WI38 (cell line): ENCODE measurements at regions not wholly inside any gene's neighbourhood (a gene's known extent, or its start where the extent isn't known, plus 50 kb on each side); places are given as distances from the start of the nearest gene placed in this dataset.
"Not testable (repeated sequence)": the region's sequence is repeated elsewhere in the genome, so short reads cannot be mapped to it uniquely, and the experiment has no call there.

Source experiments
- H3K4me3 ChIP-seq: 2 replicates; pipeline ENCODE4 v1.5.1; 2011; ENCODE audit warnings: low read depth, mild to moderate bottlenecking, control low read depth, low read length
- TF ChIP-seq, protein P1 (sequence below): IDR thresholded peaks from 2 replicates; pipeline ENCODE4 v1.5.1; 2012; ENCODE audit warnings: low read depth, mild to moderate bottlenecking, control low read depth, low read length

DNA sequence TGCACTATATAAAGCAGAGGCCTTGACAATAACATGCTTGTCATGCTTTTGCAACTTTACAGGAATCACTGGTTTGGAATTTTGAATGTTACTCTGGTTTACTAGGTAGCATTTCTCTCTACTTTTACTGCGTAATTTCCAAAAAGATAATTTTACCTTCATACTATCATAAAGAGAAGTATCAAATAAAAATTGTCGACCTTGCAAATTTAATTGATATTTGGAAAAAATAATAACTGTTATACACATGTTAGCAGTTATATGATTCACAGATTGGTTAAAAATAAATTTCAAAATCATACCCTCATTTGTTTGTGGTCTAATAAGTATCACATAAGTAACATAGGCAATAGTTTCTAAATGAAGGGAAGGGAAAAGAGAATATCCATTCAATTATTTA, 228.5 kb upstream of the CACNA2D1 start:
- no peak overlapping the region for H3K4me3 ChIP-seq
- TF ChIP-seq, protein P1, sequence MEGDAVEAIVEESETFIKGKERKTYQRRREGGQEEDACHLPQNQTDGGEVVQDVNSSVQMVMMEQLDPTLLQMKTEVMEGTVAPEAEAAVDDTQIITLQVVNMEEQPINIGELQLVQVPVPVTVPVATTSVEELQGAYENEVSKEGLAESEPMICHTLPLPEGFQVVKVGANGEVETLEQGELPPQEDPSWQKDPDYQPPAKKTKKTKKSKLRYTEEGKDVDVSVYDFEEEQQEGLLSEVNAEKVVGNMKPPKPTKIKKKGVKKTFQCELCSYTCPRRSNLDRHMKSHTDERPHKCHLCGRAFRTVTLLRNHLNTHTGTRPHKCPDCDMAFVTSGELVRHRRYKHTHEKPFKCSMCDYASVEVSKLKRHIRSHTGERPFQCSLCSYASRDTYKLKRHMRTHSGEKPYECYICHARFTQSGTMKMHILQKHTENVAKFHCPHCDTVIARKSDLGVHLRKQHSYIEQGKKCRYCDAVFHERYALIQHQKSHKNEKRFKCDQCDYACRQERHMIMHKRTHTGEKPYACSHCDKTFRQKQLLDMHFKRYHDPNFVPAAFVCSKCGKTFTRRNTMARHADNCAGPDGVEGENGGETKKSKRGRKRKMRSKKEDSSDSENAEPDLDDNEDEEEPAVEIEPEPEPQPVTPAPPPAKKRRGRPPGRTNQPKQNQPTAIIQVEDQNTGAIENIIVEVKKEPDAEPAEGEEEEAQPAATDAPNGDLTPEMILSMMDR, result no peak

- H3K4me3 ChIP-seq, result no peak overlapping the region
- TF ChIP-seq, protein P1, result no peak
Measured at GRCh38 chr7:82669141-82669540, 225.6 kb upstream of the CACNA2D1 start.

DNA sequence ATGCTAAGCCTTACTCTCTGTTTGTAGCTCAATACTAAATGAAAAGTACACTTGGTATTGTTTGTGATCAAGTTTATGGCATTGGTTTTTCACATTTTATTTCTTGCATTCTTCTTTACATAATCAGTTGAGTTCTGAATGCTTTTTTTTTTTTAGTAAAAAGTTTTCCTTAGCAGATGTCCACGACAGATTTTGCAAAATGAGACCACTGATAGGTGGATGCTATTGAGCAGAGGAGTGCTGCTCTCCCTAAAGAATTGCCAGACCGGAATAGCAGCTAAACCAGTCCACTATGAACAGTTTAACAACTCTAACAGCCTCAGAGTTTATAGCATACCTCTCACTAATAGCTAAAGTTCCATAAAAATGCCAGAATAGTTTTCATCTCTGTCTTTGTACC, 225.1 kb upstream of the CACNA2D1 start:
- TF ChIP-seq, protein P1, result no peak
- H3K4me3 ChIP-seq, result no peak overlapping the region

GRCh38 chr7:82665966-82666507, 222.5 kb upstream of the CACNA2D1 start:
- TF ChIP-seq, protein P1, result no peak
- H3K4me3 ChIP-seq, result no peak overlapping the region

GRCh38 chr7:82655965-82656364, 212.4 kb upstream of the CACNA2D1 start:
- no peak overlapping the region for H3K4me3 ChIP-seq
- TF ChIP-seq, protein P1, result no peak

DNA sequence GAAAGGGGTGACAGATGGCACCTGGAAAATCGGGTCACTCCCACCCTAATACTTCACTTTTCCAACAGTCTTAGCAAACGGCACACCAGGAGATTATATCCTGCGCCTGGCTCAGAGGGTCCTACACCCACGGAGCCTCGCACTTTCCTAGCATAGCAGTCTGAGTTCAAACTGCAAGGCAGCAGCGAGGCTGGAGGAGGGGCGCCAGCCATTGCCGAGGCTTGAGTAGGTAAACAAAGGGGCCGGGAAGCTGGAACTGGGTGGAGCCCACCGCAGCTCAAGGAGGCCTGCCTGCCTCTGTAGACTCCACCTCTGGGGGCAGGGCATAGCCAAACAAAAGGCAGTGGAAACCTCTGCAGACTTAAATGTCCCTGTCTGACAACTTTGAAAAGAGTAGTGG, 206.5 kb upstream of the CACNA2D1 start:
- H3K4me3 ChIP-seq, result not testable (repeated sequence)

DNA sequence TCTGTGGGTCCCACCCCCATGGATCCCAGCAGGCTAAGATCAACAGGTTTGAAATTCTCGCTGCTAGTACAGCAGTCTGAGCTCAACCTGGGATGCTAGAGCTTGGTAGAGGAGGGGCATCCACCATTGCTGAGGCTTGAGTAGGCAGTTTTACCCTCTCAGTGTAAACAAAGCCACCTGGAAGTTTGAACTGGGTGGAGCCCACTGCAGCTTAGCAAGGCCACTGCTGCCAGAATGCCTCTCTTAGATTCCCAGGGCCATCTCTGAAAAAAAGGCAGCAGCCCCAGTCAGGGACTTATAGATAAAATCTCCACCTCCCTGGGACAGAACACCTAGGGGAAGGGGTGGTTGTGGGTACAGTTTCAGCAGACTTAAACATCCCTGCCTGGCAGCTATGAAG, 190.0 kb upstream of the CACNA2D1 start:
- TF ChIP-seq, protein P1, result no peak
- no peak overlapping the region for H3K4me3 ChIP-seq

DNA sequence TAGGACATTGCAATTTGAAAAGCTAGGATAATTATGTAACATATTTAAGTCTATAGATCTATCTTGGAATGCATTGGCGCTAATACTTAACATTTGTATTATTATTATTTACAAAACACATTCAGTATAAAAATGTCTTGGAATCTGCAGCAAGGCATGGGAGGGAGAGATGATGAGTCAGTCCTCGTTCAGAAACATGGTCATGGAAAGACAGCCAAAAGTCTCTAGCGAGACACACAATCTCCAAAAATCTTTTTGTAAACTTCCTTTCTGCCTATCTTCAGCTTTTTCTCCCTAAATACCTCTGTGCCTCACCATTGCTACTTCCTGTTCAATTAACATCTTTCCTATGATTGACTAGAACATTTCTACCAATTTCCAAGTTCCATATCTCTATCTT, 188.4 kb upstream of the CACNA2D1 start:
- TF ChIP-seq, protein P1, result no peak
- H3K4me3 ChIP-seq, result no peak overlapping the region
